WERI-Rb-1 (cell line): ENCODE measurements at regions not wholly inside any gene's neighbourhood (a gene's known extent, or its start where the extent isn't known, plus 50 kb on each side); places are given as distances from the start of the nearest gene placed in this dataset.

Experiments
- DNase-seq: peaks from one replicate; pipeline ENCODE4 v3.0.0-alpha.2; 2020
- H3K27ac ChIP-seq: fragments of 250-450 bp; sonication (Bioruptor Pico); 2 replicates; pipeline ENCODE4 v1.5.1; 2020; ENCODE audit warnings: mild to moderate bottlenecking, moderate library complexity
- H3K27me3 ChIP-seq: fragments of 250-450 bp; sonication (Bioruptor Pico); 2 replicates; pipeline ENCODE4 v1.5.1; 2021; ENCODE audit warnings: mild to moderate bottlenecking, low read depth, moderate library complexity; ENCODE audit not compliant: insufficient read depth, severe bottlenecking
- H3K36me3 ChIP-seq: fragments of 250-450 bp; sonication (Bioruptor Pico); 2 replicates; pipeline ENCODE4 v1.5.1; 2020; ENCODE audit warnings: mild to moderate bottlenecking, moderate library complexity
- H3K4me3 ChIP-seq: 2 replicates; pipeline ENCODE4 v1.5.1; 2011; ENCODE audit warnings: low read depth, mild to moderate bottlenecking, control low read depth, low read length
- H3K9me3 ChIP-seq: fragments of 250-450 bp; sonication (Bioruptor Pico); 2 replicates; pipeline ENCODE4 v1.5.1; 2021; ENCODE audit warnings: mild to moderate bottlenecking, moderate library complexity; ENCODE audit not compliant: severe bottlenecking
- CTCF ChIP-seq: IDR thresholded peaks from 2 replicates; pipeline ENCODE4 v1.5.1; 2011; ENCODE audit warnings: low read depth, mild to moderate bottlenecking, control low read depth, inconsistent platforms, low read length

DNA sequence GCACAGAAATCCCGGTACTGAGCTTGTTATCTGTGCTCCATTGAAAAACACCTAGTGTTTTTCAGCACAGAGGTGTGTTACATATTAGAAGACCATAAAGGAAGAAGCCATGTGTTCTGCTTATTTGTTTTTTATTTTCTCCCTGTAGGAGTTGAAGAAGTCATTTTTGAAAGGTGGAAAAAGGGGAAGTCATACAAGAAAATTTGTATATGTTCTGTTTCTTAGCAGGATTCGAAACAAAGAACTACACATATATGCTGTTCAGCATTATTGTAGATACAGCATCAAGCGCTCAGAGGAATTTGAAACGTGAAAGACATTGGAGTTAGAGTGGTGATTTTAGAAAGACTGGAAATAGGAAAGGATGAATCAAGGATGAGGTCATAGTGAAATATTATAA is 345.3 kb upstream of the ADGRL2 start:
- TF ChIP-seq CTCF: no peak
- no peak for DNase-seq
- no peak overlapping the region for H3K4me3 ChIP-seq
- no peak overlapping the region for H3K27ac ChIP-seq
- H3K36me3 ChIP-seq: no peaks in the 10 kb centered on the region
- H3K27me3 ChIP-seq: no peaks in the 10 kb centered on the region
- H3K9me3 ChIP-seq: no peaks in the 10 kb centered on the region

DNA sequence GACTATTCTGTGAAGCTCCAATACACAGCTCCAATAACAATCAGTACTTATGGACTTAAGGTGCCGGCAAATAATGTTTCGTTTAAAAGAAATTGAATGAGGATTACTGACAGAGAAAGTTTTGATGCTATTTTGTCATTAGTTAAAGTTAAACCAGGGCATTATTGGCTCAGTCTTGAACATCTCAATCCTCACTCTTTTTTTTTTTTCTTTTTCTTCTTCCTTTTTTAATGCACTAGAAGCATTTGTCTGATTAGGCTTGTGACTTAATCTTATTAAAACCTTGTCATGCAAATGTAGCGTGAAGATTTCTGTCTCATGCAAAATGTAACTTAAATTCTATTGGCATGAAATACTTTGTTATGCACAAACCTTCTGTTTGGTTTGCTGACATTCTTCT is 346.8 kb upstream of the ADGRL2 start:
- TF ChIP-seq CTCF: no peak
- no peaks in the 10 kb centered on the region for H3K9me3 ChIP-seq
- no peak for DNase-seq
- no peak overlapping the region for H3K4me3 ChIP-seq
- H3K27me3 ChIP-seq: no peaks in the 10 kb centered on the region
- H3K27ac ChIP-seq: no peak overlapping the region
- H3K36me3 ChIP-seq: no peaks in the 10 kb centered on the region

GRCh38 chr1:81453367-81453703 is 347.4 kb upstream of the ADGRL2 start:
- no peak for TF ChIP-seq CTCF
- DNase-seq: no peak
- H3K27ac ChIP-seq: no peak overlapping the region

DNA sequence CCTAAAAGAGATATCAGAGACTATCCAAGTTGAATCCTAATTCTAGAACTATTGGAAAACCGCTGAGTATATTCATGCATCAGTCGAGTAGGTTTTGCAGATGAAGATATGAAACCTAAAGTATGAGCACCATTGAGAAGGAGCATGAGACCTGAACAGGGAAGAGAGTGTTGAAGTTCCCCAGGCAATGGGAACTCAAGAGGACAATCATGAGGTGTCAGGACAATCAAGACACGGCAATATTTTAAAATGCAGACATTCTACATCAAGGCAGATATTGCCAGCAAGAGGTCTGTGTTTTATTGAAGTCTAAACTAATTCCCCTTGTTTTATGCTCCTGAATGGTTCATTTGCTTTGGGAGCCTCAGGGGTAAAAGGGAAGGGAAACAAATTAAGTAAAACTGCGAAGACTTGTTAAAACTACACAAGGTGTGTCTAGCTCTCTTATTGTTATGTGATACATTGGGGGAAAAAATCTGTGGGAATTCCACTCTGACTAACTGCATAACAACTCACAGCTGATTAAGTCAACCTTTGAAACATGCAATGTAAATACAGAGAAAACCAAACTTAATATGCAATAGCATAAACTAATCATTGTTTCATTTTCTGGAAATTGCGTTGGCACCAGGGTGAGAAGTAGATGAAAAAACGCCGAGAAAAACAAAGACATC is 347.9 kb upstream of the ADGRL2 start:
- DNase-seq: no peak
- Histone ChIP-seq H3K4me3 (no peak overlapping the region), H3K9me3 (no peaks in the 10 kb centered on the region), H3K27ac (no peak overlapping the region), H3K27me3 (no peaks in the 10 kb centered on the region), H3K36me3 (no peaks in the 10 kb centered on the region)
- no peak for TF ChIP-seq CTCF

More at GRCh38 chr1:81453367-81453703, 347.4 kb upstream of the ADGRL2 start:
- Histone ChIP-seq H3K27me3 (no peaks in the 10 kb centered on the region), H3K36me3 (no peaks in the 10 kb centered on the region), H3K9me3 (no peaks in the 10 kb centered on the region), H3K4me3 (no peak overlapping the region)

GRCh38 chr1:81449786-81450185 is 350.9 kb upstream of the ADGRL2 start:
- no peak for DNase-seq
- H3K9me3 ChIP-seq: no peaks in the 10 kb centered on the region
- no peak for TF ChIP-seq CTCF
- H3K27ac ChIP-seq: no peak overlapping the region
- no peaks in the 10 kb centered on the region for H3K27me3 ChIP-seq
- H3K36me3 ChIP-seq: no peaks in the 10 kb centered on the region
- no peak overlapping the region for H3K4me3 ChIP-seq
